ENCODE measurements at regions not wholly inside any gene's neighbourhood (a gene's known extent, or its start where the extent isn't known, plus 50 kb on each side); places are given as distances from the start of the nearest gene placed in this dataset.
"Not testable (repeated sequence)": the region's sequence is repeated elsewhere in the genome, so short reads cannot be mapped to it uniquely, and the experiment has no call there.

- no peak for DNase-seq
Measured at GRCh38 chr3:66863205-66864111, 134.6 kb upstream of the KBTBD8 start.

- DNase-seq: no peak
Measured at GRCh38 chr3:66884659-66885058, 113.4 kb upstream of the KBTBD8 start.

- DNase-seq: no peak
Measured at GRCh38 chr3:66885326-66886000, 112.6 kb upstream of the KBTBD8 start.

- no peak for DNase-seq
Measured at GRCh38 chr3:66889750-66890494, 108.2 kb upstream of the KBTBD8 start.

- no peak for DNase-seq
Measured at GRCh38 chr3:66898155-66898554, 100.0 kb upstream of the KBTBD8 start.

- no peak for DNase-seq
Measured at GRCh38 chr3:66904336-66904735, 93.8 kb upstream of the KBTBD8 start.

- no peak for DNase-seq
Measured at GRCh38 chr3:66904831-66905493, 93.1 kb upstream of the KBTBD8 start.

GRCh38 chr3:66907136-66907535 is 91.0 kb upstream of the KBTBD8 start:
- DNase-seq: no peak

GRCh38 chr3:66910266-66911055 is 87.6 kb upstream of the KBTBD8 start:
- DNase-seq: no peak

- DNase-seq: no peak
Measured at GRCh38 chr3:66912306-66912705, 85.8 kb upstream of the KBTBD8 start.

GRCh38 chr3:66922058-66922457 is 76.0 kb upstream of the KBTBD8 start:
- no peak for DNase-seq

- DNase-seq: no peak
Measured at GRCh38 chr3:66923969-66924368, 74.1 kb upstream of the KBTBD8 start.

GRCh38 chr3:66928252-66928651 is 69.9 kb upstream of the KBTBD8 start:
- no peak for DNase-seq

GRCh38 chr3:66931291-66931690 is 66.8 kb upstream of the KBTBD8 start:
- DNase-seq: no peak

- DNase-seq: no peak
Measured at GRCh38 chr3:66931699-66932098, 66.4 kb upstream of the KBTBD8 start.

GRCh38 chr3:66933233-66933632 is 64.9 kb upstream of the KBTBD8 start:
- DNase-seq: no peak

- no peak for DNase-seq
Measured at GRCh38 chr3:66934041-66934440, 64.1 kb upstream of the KBTBD8 start.

- no peak for DNase-seq
Measured at GRCh38 chr3:66934725-66935124, 63.4 kb upstream of the KBTBD8 start.

- not testable (repeated sequence) for DNase-seq
Measured at GRCh38 chr3:66937041-66937440, 61.1 kb upstream of the KBTBD8 start.

GRCh38 chr3:66938338-66938963 is 59.7 kb upstream of the KBTBD8 start:
- DNase-seq: no peak

- DNase-seq: no peak
Measured at GRCh38 chr3:66948041-66948440, 50.1 kb upstream of the KBTBD8 start.
